ENCODE measurements at regions not wholly inside any gene's neighbourhood (a gene's known extent, or its start where the extent isn't known, plus 50 kb on each side); places are given as distances from the start of the nearest gene placed in this dataset.

DNA sequence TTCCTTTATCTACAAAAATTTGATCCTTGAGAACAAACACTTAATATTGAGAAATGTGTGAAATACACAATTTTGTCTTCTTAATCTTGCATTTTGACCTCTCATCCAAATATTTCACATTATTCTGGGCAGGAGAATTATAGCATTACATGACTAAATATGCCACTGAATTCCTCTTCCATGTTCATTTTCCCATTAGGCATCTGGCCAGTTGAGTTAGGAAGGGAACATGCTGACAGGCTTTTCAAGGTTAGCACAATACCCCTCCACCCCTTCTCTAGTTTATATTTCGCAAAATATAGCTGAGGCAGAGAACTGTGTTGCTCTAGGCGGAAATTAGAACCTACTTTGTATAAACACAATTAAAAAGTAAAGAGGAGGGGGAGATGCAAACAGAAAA is 271.7 kb upstream of the ZC3H12C start:
- Histone ChIP-seq H2AFZ (no peak overlapping the region), H3K4me3 (no peak overlapping the region), H3F3A (replicated peaks; ENCODE audit: low read depth) (no peaks in the 10 kb centered on the region), H3K79me2 (replicated peaks; ENCODE audit: insufficient read depth) (no peaks in the 10 kb centered on the region), H3K27ac (ENCODE audit: low read depth) (no peak overlapping the region), H3K4me1 (ENCODE audit: insufficient read depth) (0 out of 2 replicates have a peak, but pooled peaks cover 4% of the 10 kb centered on the region), H3K27me3 (ENCODE audit: insufficient read depth) (no peaks in the 10 kb centered on the region), H3K36me3 (ENCODE audit: insufficient read depth) (no peaks in the 10 kb centered on the region), H3K9me2 (ENCODE audit: insufficient read depth) (no peaks in the 10 kb centered on the region), H4K20me1 (replicated peaks; ENCODE audit: insufficient read depth) (no peaks in the 10 kb centered on the region), H3K4me2 (no peak overlapping the region)
- H3K27me3 Mint-ChIP-seq (ENCODE audit: insufficient read depth, low read depth, poor library complexity): no peaks in the 10 kb centered on the region
- no peaks in the 10 kb centered on the region for H3K36me3 Mint-ChIP-seq (ENCODE audit: low read depth)
- no peak for ATAC-seq
- TF ChIP-seq ETS1 (IDR thresholded peaks at IDR 0.05) (no peak), CREB1 (CRISPR knock-in tag; IDR thresholded peaks at IDR 0.05; ENCODE audit: low read depth) (no peak), POLR2AphosphoS5 (IDR thresholded peaks at IDR 0.05; ENCODE audit: low read depth) (no peak), EZH2 (IDR thresholded peaks at IDR 0.05; ENCODE audit: low read depth, unreplicated experiment) (no peak), ZNF331 (CRISPR knock-in tag; IDR thresholded peaks at IDR 0.05; ENCODE audit: low read depth) (no peak), NANOG (IDR thresholded peaks at IDR 0.05; ENCODE audit: borderline replicate concordance) (no peak), ZNF114 (CRISPR knock-in tag; IDR thresholded peaks at IDR 0.05) (no peak), JUNB (IDR thresholded peaks at IDR 0.05; ENCODE audit: unreplicated experiment) (no peak), EZH2phosphoT487 (IDR thresholded peaks at IDR 0.05; ENCODE audit: unreplicated experiment) (no peak)
- TF ChIP-seq, protein P1, sequence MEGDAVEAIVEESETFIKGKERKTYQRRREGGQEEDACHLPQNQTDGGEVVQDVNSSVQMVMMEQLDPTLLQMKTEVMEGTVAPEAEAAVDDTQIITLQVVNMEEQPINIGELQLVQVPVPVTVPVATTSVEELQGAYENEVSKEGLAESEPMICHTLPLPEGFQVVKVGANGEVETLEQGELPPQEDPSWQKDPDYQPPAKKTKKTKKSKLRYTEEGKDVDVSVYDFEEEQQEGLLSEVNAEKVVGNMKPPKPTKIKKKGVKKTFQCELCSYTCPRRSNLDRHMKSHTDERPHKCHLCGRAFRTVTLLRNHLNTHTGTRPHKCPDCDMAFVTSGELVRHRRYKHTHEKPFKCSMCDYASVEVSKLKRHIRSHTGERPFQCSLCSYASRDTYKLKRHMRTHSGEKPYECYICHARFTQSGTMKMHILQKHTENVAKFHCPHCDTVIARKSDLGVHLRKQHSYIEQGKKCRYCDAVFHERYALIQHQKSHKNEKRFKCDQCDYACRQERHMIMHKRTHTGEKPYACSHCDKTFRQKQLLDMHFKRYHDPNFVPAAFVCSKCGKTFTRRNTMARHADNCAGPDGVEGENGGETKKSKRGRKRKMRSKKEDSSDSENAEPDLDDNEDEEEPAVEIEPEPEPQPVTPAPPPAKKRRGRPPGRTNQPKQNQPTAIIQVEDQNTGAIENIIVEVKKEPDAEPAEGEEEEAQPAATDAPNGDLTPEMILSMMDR (conservative IDR thresholded peaks at IDR 0.05; ENCODE audit: low read depth in 2 of 2): no peak
- TF ChIP-seq, protein P2, sequence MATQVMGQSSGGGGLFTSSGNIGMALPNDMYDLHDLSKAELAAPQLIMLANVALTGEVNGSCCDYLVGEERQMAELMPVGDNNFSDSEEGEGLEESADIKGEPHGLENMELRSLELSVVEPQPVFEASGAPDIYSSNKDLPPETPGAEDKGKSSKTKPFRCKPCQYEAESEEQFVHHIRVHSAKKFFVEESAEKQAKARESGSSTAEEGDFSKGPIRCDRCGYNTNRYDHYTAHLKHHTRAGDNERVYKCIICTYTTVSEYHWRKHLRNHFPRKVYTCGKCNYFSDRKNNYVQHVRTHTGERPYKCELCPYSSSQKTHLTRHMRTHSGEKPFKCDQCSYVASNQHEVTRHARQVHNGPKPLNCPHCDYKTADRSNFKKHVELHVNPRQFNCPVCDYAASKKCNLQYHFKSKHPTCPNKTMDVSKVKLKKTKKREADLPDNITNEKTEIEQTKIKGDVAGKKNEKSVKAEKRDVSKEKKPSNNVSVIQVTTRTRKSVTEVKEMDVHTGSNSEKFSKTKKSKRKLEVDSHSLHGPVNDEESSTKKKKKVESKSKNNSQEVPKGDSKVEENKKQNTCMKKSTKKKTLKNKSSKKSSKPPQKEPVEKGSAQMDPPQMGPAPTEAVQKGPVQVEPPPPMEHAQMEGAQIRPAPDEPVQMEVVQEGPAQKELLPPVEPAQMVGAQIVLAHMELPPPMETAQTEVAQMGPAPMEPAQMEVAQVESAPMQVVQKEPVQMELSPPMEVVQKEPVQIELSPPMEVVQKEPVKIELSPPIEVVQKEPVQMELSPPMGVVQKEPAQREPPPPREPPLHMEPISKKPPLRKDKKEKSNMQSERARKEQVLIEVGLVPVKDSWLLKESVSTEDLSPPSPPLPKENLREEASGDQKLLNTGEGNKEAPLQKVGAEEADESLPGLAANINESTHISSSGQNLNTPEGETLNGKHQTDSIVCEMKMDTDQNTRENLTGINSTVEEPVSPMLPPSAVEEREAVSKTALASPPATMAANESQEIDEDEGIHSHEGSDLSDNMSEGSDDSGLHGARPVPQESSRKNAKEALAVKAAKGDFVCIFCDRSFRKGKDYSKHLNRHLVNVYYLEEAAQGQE (IDR thresholded peaks at IDR 0.05; ENCODE audit: unreplicated experiment): no peak
- H3K4me3 Mint-ChIP-seq: no peak overlapping the region
- DNase-seq (ENCODE audit: low spot score): no peak
- no peak overlapping the region for H3K27ac Mint-ChIP-seq
- no peaks in the 10 kb centered on the region for H3K9me3 Mint-ChIP-seq
- peaks cover 3% of the 10 kb centered on the region; the same call in 1 of the 3 replicates for H3K4me1 Mint-ChIP-seq
